SK-N-SH treated with all-trans-retinoic acid at 6 μM for 48 hours (cell line): ENCODE measurements at regions not wholly inside any gene's neighbourhood (a gene's known extent, or its start where the extent isn't known, plus 50 kb on each side); places are given as distances from the start of the nearest gene placed in this dataset.

Source experiments
- CSDC2 ChIP-seq: fragments of 250-450 bp; sonication (Bioruptor Pico); IDR thresholded peaks from 2 replicates; pipeline ENCODE4 v1.5.0; 2020; ENCODE audit warnings: mild to moderate bottlenecking, moderate library complexity
- GLIS3 ChIP-seq: fragments of 250-450 bp; sonication (Bioruptor Pico); IDR thresholded peaks from 2 replicates; pipeline ENCODE4 v1.5.0; 2020; ENCODE audit warnings: mild to moderate bottlenecking, moderate library complexity
- ISL1 ChIP-seq: fragments of 250-450 bp; sonication (Bioruptor Pico); IDR thresholded peaks from 2 replicates; pipeline ENCODE4 v2.1.2; 2022; ENCODE audit warnings: mild to moderate bottlenecking, moderate library complexity
- OSR1 ChIP-seq: fragments of 250-450 bp; sonication (Bioruptor Pico); IDR thresholded peaks from 2 replicates; pipeline ENCODE4 v1.8.0; 2022; ENCODE audit warnings: moderate library complexity, mild to moderate bottlenecking, inconsistent platforms
- PATZ1 ChIP-seq: fragments of 250-450 bp; sonication (Bioruptor Pico); IDR thresholded peaks from 2 replicates; pipeline ENCODE4 v1.8.0; 2020; ENCODE audit warnings: mild to moderate bottlenecking, moderate library complexity, borderline replicate concordance
- RARB ChIP-seq: fragments of 250-450 bp; sonication (Bioruptor Pico); IDR thresholded peaks from 2 replicates; pipeline ENCODE4 v1.8.0; 2021; ENCODE audit warnings: mild to moderate bottlenecking, moderate library complexity
- SNAI2 ChIP-seq: fragments of 250-450 bp; sonication (Bioruptor Pico); IDR thresholded peaks from 2 replicates; pipeline ENCODE4 v1.5.0; 2020; ENCODE audit warnings: mild to moderate bottlenecking, moderate library complexity
- ZFP3 ChIP-seq: fragments of 250-450 bp; sonication (Bioruptor Pico); IDR thresholded peaks from 2 replicates; pipeline ENCODE4 v1.5.0; 2020; ENCODE audit warnings: mild to moderate bottlenecking, moderate library complexity
- ZNF8 ChIP-seq: fragments of 450-650 bp; formaldehyde crosslinking; IDR thresholded peaks from 2 replicates; pipeline ENCODE4 v1.5.0; 2020; ENCODE audit warnings: mild to moderate bottlenecking, moderate library complexity

DNA sequence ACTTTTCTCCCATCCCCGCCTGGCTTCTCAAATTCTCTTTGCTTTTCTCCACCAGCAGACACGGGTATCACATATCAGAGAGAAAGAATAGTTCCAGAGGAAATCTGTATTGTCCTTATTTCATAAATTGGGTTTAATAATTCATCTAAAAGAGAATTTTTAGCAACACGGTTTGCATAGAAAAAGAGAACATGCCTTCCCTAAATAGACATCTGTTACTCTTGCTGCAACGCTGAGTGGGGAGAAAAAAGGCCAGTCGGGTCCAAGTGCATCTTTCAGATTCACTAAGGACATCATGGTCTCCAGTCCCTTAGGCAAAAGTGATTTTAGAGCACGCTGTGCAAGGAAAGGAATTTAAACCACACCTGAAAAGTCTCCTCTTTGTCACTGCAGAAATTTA lies 201.3 kb downstream of the ABHD5 start:
- no peak for TF ChIP-seq ZNF8 (CRISPR knock-in tag)
- no peak for TF ChIP-seq PATZ1 (CRISPR knock-in tag)
- TF ChIP-seq SNAI2 (CRISPR knock-in tag), result no peak
- TF ChIP-seq CSDC2, result no peak
- TF ChIP-seq ZFP3 (CRISPR knock-in tag), result no peak
- no peak for TF ChIP-seq RARB (CRISPR knock-in tag)
- TF ChIP-seq OSR1, result no peak
- no peak for TF ChIP-seq ISL1
- TF ChIP-seq GLIS3 (CRISPR knock-in tag), result no peak
